ENCODE measurements at regions not wholly inside any gene's neighbourhood (a gene's known extent, or its start where the extent isn't known, plus 50 kb on each side); places are given as distances from the start of the nearest gene placed in this dataset.

- TF ChIP-seq GATA3 (IDR thresholded peaks at IDR 0.05; ENCODE audit: low read depth, low read length) (no peak), GATA2 (IDR thresholded peaks at IDR 0.05; ENCODE audit: low read depth, low read length) (no peak)
Measured at GRCh38 chr5:58048954-58049353, 410.9 kb downstream of the PLK2 start.

- TF ChIP-seq GATA3 (IDR thresholded peaks at IDR 0.05; ENCODE audit: low read depth, low read length): no peak
- no peak for TF ChIP-seq GATA2 (IDR thresholded peaks at IDR 0.05; ENCODE audit: low read depth, low read length)
Measured at GRCh38 chr5:58048185-58048925, 411.5 kb downstream of the PLK2 start.

GRCh38 chr5:58046371-58046770, 413.5 kb downstream of the PLK2 start:
- TF ChIP-seq GATA3 (IDR thresholded peaks at IDR 0.05; ENCODE audit: low read depth, low read length) (no peak), GATA2 (IDR thresholded peaks at IDR 0.05; ENCODE audit: low read depth, low read length) (no peak)

GRCh38 chr5:58044166-58044565, 415.7 kb downstream of the PLK2 start:
- TF ChIP-seq GATA3 (IDR thresholded peaks at IDR 0.05; ENCODE audit: low read depth, low read length) (no peak), GATA2 (IDR thresholded peaks at IDR 0.05; ENCODE audit: low read depth, low read length) (no peak)

- TF ChIP-seq GATA3 (IDR thresholded peaks at IDR 0.05; ENCODE audit: low read depth, low read length) (no peak), GATA2 (IDR thresholded peaks at IDR 0.05; ENCODE audit: low read depth, low read length) (no peak)
Measured at GRCh38 chr5:58043032-58043945, 416.6 kb downstream of the PLK2 start.

- TF ChIP-seq GATA3 (IDR thresholded peaks at IDR 0.05; ENCODE audit: low read depth, low read length): no peak
- no peak for TF ChIP-seq GATA2 (IDR thresholded peaks at IDR 0.05; ENCODE audit: low read depth, low read length)
Measured at GRCh38 chr5:58041884-58042283, 418.0 kb downstream of the PLK2 start.

GRCh38 chr5:58040846-58041245, 419.0 kb downstream of the PLK2 start:
- TF ChIP-seq GATA2 (IDR thresholded peaks at IDR 0.05; ENCODE audit: low read depth, low read length): no peak
- TF ChIP-seq GATA3 (IDR thresholded peaks at IDR 0.05; ENCODE audit: low read depth, low read length): no peak

- TF ChIP-seq GATA2 (IDR thresholded peaks at IDR 0.05; ENCODE audit: low read depth, low read length) (no peak), GATA3 (IDR thresholded peaks at IDR 0.05; ENCODE audit: low read depth, low read length) (no peak)
Measured at GRCh38 chr5:58040044-58040443, 419.8 kb downstream of the PLK2 start.

GRCh38 chr5:58037899-58038298, 422.0 kb downstream of the PLK2 start:
- no peak for TF ChIP-seq GATA3 (IDR thresholded peaks at IDR 0.05; ENCODE audit: low read depth, low read length)
- no peak for TF ChIP-seq GATA2 (IDR thresholded peaks at IDR 0.05; ENCODE audit: low read depth, low read length)

GRCh38 chr5:58025809-58026208, 434.1 kb downstream of the PLK2 start:
- no peak for TF ChIP-seq GATA3 (IDR thresholded peaks at IDR 0.05; ENCODE audit: low read depth, low read length)
- no peak for TF ChIP-seq GATA2 (IDR thresholded peaks at IDR 0.05; ENCODE audit: low read depth, low read length)

GRCh38 chr5:58024151-58024550, 435.7 kb downstream of the PLK2 start:
- TF ChIP-seq GATA3 (IDR thresholded peaks at IDR 0.05; ENCODE audit: low read depth, low read length) (no peak), GATA2 (IDR thresholded peaks at IDR 0.05; ENCODE audit: low read depth, low read length) (no peak)

GRCh38 chr5:58022055-58022454, 437.8 kb downstream of the PLK2 start:
- TF ChIP-seq GATA3 (IDR thresholded peaks at IDR 0.05; ENCODE audit: low read depth, low read length) (no peak), GATA2 (IDR thresholded peaks at IDR 0.05; ENCODE audit: low read depth, low read length) (no peak)

- TF ChIP-seq GATA2 (IDR thresholded peaks at IDR 0.05; ENCODE audit: low read depth, low read length) (no peak), GATA3 (IDR thresholded peaks at IDR 0.05; ENCODE audit: low read depth, low read length) (no peak)
Measured at GRCh38 chr5:58021466-58021865, 438.4 kb downstream of the PLK2 start.

GRCh38 chr5:58019614-58020013, 440.3 kb downstream of the PLK2 start:
- TF ChIP-seq GATA2 (IDR thresholded peaks at IDR 0.05; ENCODE audit: low read depth, low read length) (no peak), GATA3 (IDR thresholded peaks at IDR 0.05; ENCODE audit: low read depth, low read length) (no peak)

GRCh38 chr5:58018016-58018415, 441.9 kb downstream of the PLK2 start:
- TF ChIP-seq GATA2 (IDR thresholded peaks at IDR 0.05; ENCODE audit: low read depth, low read length) (no peak), GATA3 (IDR thresholded peaks at IDR 0.05; ENCODE audit: low read depth, low read length) (no peak)
